Activated T-helper 1 cell treated with Interleukin-2 at 50 U/mL for 16 hours (primary cell): ENCODE measurements at regions not wholly inside any gene's neighbourhood (a gene's known extent, or its start where the extent isn't known, plus 50 kb on each side); places are given as distances from the start of the nearest gene placed in this dataset.
"Not testable (repeated sequence)": the region's sequence is repeated elsewhere in the genome, so short reads cannot be mapped to it uniquely, and the experiment has no call there.

ENCODE experiments used
- DNase-seq: peaks from one replicate; pipeline ENCODE4 v3.0.0-alpha.2; 2020; ENCODE audit warnings: low read depth

DNA sequence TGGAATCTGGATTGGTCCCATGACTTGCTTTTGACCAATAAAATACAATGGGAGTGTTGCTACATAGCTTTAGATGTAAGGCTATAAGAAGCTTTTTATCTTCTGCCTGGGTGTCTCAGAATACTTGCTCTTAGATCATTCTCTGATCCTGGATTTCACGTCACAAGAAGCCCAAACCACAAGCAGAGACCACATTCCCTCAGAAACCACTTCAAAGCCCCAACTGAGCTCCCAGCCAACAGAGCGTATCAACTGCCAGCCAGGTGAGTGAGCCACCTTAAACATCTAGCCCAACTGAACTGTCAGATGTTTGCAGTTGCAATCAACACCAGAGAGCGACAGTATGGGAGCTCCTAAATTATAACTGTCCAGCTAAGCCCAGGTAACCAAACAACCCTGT lies 687.1 kb downstream of the TLE1 start:
- DNase-seq = no peak

GRCh38 chr9:80995759-80996158 lies 693.6 kb downstream of the TLE1 start:
- DNase-seq = no peak

DNA sequence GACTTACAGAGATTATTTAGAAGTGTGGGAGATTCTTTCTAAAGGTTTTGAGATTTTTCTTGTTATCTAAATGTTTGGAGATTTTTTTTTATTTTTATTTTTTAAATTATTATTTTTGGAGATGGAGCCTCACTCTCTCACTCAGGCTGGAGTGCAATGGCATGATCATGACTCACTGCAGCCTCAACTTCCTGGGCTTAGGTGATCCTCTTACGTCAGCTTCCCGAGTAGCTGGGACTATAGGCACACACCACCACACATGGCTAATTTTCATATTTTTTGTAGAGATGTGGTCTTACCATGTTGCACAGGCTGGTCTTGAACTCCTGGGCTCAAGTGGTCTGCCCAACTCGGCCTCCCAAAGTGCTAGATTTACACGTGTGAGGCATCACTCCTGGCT lies 694.5 kb downstream of the TLE1 start:
- DNase-seq = no peak

- not testable (repeated sequence) for DNase-seq
Measured at GRCh38 chr9:80985595-80985994, 703.8 kb downstream of the TLE1 start.

DNA sequence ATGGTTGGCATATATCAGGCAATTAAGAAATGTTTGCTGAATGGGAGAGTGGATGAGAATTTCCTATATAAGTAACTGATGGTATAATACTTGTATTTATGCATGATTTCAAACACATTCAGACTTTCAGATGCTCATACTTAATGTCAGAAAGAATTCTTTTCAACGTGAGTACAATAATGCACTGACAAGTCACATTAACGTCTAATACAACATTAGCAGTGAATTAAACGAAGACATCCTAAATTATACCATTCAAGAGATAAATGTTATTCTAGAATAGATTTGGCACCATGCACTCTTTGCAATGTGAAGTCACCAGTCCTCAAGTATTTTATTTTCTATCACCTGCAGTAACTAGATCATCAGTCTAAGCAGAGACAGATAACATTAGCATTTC lies 712.9 kb downstream of the TLE1 start:
- no peak for DNase-seq

GRCh38 chr9:80970377-80970776 lies 719.0 kb downstream of the TLE1 start:
- DNase-seq = not testable (repeated sequence)

DNA sequence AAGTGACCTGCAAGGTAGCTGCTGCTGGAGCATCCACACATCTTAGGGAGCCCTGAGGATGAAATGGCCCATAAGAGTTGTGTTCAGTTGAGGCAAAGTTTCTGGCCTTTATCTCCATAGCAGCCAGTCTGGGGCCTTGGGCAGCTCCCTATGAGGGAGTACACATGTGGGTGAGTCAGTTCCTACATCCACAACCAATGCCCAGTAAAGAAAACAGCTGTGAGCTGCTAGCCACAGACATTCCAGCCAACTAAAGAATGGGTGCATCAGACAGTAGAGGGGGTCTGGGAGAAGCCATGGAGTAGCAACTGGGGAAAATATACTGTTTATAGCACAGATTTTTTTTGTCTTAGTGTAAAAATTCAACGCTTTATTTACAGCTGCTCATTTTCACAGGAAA lies 720.7 kb downstream of the TLE1 start:
- no peak for DNase-seq

DNA sequence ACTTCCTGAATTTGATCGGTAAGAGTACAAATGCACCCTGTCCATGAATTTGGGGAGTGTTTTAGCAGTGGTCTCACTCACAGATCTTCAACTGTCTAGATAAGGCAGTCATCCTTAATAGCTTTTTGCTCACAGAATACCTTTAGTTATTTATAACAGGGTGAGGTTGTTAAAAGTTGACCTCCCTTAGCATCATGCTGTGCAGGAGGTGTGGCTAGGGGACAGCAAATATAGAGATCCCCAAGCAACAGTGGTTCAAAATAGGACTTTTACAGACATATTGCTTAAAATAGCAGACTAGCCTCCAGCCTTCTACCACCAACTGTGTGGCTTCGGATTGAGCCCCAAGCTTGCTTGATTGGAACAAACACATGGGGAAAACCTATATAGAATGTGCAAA lies 724.4 kb downstream of the TLE1 start:
- DNase-seq = no peak

GRCh38 chr9:80964374-80964773 lies 725.0 kb downstream of the TLE1 start:
- DNase-seq = no peak

DNA sequence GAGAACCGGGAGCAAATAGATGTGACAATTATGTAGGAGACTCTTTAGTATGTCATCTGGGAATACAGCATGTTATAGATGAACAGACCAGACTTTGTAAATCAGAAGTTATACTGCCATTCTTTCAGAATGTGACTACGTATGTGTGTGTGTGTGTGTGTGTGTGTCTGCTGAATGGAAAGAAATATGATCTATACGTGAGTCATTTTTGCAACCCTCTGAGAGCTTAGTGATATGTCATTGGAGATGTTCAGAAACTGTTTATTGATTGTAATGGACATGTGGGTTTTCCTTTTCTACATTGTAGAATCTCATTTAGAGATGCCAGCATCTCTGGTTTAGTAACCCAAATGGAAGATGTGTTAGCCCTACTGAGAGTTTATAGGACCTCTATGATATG lies 731.5 kb downstream of the TLE1 start:
- no peak for DNase-seq

- no peak for DNase-seq
Measured at GRCh38 chr9:80954521-80954920, 734.8 kb downstream of the TLE1 start.

- DNase-seq = no peak
Measured at GRCh38 chr9:80952363-80952922, 736.9 kb downstream of the TLE1 start.

- no peak for DNase-seq
Measured at GRCh38 chr9:80951675-80952074, 737.7 kb downstream of the TLE1 start.

DNA sequence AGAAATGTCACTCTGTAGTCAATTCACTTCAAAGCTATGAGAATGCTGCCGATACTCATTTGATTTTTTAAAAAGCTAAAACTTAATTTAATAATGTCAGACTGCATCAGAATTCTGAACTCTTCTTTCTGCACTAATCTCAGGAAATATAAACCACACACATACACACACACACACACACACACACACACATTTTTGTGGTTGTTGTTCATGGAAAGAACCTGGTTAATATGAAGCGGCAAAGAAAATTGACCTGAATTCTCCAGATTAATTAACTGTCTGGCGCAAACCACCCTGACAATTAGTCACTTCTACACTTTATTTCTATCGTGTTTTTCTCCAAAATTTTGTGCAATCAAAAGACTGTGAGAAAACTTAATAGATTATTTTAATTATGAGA lies 740.5 kb downstream of the TLE1 start:
- no peak for DNase-seq

DNA sequence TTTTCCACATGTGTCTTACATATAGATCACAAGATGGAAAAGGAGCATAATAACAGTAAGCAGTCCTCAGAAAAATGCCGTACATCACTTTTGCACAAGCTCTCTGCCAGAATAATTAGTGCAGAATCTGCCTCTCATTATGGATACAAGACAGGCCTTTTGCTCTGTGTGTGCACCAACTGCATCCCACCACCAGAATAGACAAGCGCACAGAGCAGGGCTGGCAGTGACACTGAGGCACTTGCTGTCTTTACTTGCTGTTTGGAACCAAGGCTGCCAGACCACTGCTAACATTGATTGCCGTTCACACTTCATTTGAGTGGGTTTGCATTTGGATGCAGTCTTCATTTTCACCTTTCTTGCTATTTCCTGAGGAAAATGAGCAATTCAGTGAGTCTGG lies 741.3 kb downstream of the TLE1 start:
- no peak for DNase-seq

- no peak for DNase-seq
Measured at GRCh38 chr9:80946496-80947170, 742.7 kb downstream of the TLE1 start.

- DNase-seq = no peak
Measured at GRCh38 chr9:80945436-80945835, 743.9 kb downstream of the TLE1 start.

DNA sequence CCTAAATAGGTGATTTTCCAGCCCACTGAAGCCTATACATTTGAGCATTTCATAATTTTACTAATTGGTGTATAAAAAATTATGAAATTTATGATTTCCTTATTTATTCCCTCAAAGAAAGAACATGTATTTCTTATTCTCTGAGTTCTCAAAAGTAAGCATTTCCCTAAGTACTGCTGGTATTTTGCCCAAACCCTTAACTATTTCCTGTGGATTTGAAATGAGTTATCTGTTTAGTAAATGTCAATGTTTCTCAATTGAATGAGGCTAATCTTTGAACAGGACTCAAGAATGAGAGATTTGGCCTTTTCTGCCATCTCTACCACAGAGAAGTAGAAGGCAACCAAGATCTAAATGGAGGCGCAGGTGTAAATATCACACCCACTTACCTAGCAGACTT lies 751.7 kb downstream of the TLE1 start:
- DNase-seq = no peak

DNA sequence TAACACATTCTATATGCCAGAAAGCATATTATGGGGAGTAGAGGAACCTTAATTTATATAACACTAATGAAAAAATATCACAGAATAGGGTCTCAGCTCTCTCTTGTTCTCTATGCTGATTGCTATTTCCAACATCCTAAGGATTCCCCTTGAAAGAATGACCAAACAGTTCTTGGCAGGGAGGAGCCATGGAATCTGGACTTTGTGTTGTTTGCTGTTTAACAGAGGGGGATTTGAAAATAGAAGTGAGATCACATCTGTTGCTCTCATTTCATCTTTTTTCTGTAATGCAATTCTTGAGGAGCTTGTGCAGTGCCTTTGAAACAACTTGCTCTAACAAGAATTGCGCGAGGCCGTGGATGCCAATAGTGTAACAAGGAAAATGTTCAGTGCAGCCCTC lies 755.3 kb downstream of the TLE1 start:
- DNase-seq = no peak

GRCh38 chr9:80932947-80933780 lies 756.2 kb downstream of the TLE1 start:
- DNase-seq = no peak

GRCh38 chr9:80932181-80932580 lies 757.2 kb downstream of the TLE1 start:
- no peak for DNase-seq

DNA sequence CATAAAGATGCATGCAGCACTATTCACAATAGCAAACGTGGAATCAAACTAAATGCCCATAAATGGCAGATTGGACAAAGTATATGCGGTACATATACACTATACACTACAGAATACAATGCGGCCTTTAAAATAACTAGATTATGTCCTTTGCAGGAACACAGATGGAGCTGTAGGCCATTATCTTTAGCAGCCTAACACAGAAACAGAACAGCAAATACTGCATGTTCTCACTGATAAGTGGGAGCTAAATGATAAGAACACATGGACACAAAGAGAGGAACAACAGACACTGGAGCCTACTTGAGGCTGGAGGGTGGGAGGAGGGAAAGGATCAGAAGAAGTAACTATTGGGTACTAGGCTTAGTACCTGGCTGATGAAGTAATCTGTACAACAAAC lies 758.2 kb downstream of the TLE1 start:
- DNase-seq = no peak

- no peak for DNase-seq
Measured at GRCh38 chr9:80928697-80929096, 760.6 kb downstream of the TLE1 start.
